Stimulated activated CD8-positive, alpha-beta memory T cell treated with anti-CD3 and anti-CD28 coated beads, Interleukin-4, amount 100 ng/mL, for 24 hours (primary cell): ENCODE measurements at regions not wholly inside any gene's neighbourhood (a gene's known extent, or its start where the extent isn't known, plus 50 kb on each side); places are given as distances from the start of the nearest gene placed in this dataset.

Experiments
- DNase-seq: peaks from one replicate; pipeline ENCODE4 v3.0.0-alpha.2; 2020; ENCODE audit warnings: low read depth

DNA sequence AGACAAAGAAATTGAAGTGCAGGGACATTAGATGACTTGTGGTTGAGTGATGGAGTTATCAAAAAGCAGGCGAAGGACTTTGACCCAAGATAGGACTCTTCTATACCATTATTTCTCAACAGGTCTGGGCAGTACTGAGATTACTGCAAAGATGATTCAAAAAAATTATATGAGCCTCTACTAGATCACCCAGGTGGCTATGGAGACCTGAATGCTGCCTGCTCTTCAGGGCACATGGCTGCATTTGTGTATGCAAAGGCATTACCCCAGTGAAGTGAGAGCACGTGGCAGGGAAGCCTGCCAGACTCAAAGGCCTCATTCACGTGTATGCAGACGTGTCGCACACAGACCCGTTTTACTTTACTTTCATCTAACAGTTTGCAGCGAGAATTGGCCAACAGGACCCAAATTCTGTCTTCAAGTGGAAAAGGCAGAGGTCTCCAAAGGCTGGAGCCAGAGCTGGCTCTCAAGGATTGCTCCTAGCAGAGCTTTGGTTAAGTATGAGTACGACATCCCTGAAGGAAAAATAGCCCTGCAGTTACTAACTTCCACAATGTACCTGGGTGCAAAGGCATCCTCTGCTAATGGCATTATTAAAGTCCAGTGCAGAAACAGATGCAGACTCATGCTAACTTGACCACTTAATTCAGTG, 113.8 kb upstream of the ARMC2 start:
- no peak for DNase-seq

DNA sequence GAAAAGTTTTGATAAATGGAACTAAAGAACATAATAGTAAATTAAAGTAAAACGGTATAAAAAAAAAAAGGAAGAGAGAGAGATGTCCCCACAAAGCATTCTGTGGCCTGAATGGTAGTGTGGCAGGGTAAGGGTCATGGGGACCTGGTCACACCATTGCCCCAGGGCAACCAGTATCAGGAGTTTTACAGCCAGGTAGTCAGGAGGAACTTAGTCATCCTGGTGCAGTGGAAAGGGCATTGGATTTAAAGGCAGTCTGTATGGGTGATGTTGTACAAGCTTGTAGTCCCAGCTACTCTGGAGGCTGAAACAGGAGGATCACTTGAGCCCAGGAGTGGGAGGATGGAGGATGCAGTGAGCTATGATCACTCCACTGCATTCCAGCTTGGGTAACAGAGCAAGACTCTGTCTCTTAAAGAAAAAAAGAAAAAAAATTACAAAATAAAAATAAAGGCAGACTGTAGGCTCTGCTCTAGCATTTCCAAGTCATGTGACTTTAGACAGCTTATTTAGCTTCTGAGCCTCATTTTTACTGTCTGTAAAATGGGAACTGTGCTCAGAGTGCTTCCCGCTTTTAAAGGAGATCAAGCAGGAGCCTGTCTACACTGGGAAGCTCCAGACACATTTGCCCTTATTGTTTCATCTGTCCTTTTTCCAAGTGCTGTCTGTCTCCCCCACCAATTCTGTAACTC, 112.8 kb upstream of the ARMC2 start:
- no peak for DNase-seq

DNA sequence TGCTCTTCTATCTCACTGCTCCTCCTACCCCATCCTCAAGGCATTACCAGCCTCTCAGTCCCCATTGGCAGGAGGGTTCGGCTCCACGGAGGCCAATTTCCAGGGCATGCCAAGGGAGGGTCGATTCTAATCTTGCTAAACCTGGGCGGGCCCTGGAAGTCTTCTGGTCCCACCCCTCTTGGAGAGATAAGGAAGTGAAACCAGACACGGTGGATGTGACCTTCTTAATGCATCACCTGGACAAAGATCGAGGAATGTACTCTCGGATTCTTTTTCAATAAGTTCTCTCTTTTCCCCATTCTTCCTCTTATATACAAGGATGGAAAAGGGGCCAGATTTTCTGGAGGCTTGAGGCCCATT, 112.2 kb upstream of the ARMC2 start:
- DNase-seq, result no peak

- DNase-seq, result no peak
Measured at GRCh38 chr6:108736832-108737231, 111.4 kb upstream of the ARMC2 start.

DNA sequence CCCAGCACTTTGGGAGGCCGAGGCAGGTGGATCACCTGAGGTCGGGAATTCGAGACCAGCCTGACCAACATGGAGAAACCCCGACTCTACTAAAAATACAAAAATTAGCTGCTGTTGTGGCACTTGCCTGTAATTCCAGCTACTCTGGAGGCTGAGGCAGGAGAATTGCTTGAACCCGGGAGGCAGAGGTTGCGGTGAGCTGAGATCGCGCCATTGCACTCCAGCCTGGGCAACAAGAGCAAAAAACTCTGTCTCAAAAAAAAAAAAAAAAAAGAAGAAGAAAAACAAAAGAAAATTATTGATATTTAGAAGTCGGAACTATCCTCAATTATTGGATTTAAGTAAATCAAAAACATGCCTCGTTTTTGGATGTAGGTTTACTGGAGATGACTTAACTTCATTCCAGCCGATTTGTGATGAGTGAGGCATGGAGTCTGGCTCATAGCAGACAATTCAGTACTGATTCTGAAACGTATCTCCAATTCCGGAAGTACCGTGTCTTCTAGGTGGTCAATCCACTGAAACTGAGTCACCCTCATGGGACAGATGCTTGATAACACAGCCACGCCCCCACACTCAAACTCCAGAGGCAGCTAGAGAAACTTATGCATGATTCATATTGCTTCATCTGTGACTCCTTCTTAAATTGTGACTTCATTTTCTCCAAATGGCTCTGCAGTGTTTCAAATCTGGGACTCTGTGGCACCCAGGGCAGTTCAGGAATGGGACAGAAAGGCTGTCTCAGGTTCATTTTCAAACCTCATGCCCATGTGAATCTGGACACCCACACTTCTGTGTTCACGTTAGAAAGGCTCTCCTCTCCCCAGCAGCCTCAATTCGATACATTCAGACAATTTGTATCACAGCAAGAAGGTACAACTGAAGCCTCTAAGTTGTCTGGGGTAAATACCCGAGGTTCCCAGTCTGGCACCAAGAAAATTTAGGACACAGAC, 110.4 kb upstream of the ARMC2 start:
- no peak for DNase-seq

DNA sequence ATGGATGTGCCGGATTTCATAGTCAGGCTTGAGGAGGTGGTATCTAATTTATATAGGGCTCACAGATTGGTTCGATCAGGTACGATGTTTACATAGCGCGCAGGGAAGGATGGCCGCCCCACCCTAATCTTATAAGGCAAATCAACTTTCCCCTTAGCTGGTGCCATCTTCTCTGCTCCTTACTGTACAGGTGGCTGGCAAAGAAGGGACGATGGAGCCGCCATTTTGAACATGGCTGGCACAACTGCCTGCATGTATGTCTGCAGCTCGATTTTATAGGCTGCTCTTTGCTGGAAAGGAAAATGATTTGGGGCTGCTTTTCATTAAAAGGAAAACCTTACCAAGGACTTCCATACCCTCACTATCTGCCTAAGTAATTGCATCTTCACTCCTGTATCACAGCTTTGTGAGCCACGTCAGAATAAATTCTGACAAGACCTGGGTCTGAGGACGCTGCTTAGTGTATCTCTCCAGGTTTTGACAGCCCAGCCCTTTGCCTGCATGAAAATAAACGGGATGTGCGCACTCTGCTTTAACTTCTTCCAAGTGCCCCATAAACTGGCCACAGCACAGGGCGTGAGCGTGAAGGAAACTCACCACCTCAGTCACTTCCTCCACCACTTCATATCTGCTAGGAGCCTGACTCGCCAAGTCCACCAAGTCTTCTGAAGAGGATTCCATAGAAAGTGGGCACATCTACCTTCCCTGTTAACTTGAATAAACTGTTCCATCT, 109.4 kb upstream of the ARMC2 start:
- no peak for DNase-seq

DNA sequence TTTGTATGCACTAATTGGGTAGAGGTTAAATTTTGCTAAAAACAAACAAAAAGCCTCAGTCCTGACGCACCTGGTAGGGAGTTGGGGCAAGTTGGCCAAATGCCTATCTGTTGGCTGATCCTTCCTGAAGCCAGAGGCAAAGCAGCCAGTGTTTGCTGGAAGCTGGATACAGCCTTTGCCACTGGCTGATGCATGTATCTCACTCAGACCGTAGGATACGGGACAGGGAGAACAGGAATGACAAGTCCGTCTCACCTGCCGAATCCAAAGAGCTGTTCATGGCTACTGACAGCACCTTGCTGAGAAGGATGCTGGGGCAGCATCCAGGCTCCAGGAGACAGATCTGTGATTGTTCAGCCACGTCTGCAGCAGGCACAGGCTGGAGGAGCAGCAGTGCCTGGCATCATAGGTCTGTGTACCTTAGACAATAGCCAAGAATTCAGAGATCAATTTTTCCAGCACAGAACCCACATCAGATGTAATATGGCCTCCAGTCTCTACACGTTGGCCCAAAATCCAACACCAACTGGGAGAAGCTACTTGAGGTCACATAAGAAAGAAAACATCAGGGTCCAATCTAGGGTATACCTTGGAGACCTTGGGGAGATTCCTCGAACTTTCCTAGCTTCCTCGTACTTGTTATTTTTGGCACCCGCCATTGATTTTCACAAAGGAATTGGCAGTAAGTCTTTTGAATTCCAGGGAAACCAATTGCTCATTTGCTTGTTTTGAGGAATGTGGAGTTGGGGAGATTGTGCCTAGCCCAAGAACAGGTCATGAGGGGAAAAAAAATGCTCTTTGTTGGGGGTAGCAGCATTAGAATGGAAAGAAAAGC, 108.5 kb upstream of the ARMC2 start:
- DNase-seq, result no peak

DNA sequence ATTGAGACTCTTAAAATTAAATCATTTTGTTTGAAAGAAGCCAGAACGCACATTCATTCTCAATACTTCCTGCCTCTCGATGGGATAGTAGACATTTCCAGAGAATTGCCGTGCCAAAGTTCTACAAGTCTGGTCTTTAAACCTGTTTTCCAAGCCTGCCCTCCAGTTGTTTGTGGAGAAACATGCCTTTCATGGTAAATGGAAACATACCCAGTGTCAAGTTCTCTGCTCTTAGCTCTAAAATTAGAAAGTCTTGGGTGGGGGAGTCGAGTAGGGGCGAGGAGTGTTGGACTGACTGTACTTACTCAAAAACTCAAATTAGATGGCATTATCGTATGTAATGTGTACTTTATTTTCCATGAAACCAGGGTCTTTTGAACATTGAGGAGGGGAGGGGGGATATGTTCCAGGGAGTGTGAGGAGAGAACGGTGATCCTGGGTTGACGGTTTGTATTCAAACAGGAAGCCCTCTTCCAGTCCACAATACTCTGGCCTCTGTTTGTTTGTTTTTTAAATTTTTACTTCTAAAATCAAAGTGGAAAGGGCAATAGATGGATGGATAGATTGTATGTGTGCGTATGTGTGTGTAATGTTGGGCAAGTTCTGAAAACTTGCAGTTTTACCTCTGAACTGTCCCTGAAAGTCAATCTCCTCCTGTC, 106.8 kb upstream of the ARMC2 start:
- DNase-seq, result no peak

GRCh38 chr6:108742041-108742440, 106.2 kb upstream of the ARMC2 start:
- no peak for DNase-seq

- no peak for DNase-seq
Measured at GRCh38 chr6:108744244-108744972, 103.8 kb upstream of the ARMC2 start.

DNA sequence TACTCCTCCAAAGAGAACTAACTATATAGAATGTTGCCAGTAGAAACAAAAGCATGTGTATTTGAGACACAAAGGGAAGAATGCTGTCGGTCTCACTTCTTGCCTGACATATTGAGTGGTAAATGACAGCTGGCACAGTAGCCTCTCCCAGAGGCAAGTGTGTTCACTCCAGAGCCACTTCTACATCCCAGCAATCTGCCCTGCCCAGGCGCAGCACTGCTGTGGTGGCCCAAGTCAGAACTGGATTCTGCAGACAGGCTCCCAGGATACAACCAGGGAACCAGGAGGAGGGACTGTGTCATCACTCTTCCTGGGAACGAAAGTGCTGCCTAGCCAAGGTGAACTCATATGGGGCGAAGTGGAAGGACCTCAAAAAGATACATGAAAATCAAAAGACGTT, 103.2 kb upstream of the ARMC2 start:
- DNase-seq, result no peak

- no peak for DNase-seq
Measured at GRCh38 chr6:108745664-108746336, 102.4 kb upstream of the ARMC2 start.

DNA sequence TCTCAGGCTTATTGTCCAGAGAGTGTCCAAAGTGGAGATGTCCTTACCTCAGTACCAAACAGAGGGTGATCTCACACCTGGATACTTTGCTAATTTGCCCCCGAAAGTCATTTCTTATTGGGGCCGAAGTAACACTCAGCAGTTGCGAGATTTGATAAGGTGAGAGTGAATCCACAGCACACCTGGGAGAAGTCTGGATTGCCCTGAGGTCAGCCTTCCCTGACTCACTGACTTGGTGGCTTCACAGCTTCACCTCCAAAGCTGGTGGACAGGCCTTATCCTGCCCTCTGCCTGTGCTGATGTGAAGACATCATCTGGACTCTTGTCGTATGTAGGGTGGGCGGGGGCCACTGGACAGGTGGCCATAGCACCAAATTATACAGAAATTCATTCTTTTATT, 101.9 kb upstream of the ARMC2 start:
- no peak for DNase-seq

- DNase-seq, result no peak
Measured at GRCh38 chr6:108746836-108747575, 101.2 kb upstream of the ARMC2 start.

DNA sequence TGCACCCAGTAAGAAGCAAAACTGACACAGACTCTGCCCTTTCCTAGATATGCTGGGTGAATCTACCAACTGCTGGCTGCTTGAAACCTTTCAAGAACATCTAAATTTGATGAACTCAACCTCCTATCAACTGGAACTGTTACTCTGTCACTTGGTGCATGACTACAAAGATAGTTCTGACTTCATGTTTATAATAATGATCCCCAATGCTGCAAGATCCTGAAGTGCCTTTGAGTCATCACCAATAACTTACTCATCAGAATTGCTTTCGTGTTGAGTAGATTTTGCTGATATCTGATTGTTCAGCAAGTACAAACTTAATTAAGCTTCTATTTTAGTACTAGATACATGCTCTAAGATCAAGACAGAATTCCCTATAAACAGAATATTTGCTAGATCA, 100.2 kb upstream of the ARMC2 start:
- no peak for DNase-seq

GRCh38 chr6:108748959-108749358, 99.3 kb upstream of the ARMC2 start:
- no peak for DNase-seq

DNA sequence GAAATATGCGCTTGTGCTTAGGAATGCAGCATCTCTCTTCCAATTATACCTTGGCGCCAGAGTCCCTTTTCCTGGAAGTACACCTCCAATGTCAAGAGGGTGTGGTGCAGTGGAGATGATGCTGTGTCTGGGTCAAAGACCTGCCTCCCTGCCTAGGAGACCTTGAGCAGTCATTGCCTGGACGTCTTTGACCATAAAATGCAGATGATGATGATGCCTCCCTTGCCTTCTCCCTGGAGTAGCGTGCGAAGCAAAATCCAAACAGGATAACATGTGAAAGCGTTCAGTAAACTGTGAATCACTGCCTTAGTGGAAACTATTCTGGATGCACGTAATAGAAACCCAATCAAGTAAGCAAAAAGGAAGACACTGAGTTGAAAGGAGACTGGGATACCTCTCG, 97.4 kb upstream of the ARMC2 start:
- DNase-seq, result no peak

DNA sequence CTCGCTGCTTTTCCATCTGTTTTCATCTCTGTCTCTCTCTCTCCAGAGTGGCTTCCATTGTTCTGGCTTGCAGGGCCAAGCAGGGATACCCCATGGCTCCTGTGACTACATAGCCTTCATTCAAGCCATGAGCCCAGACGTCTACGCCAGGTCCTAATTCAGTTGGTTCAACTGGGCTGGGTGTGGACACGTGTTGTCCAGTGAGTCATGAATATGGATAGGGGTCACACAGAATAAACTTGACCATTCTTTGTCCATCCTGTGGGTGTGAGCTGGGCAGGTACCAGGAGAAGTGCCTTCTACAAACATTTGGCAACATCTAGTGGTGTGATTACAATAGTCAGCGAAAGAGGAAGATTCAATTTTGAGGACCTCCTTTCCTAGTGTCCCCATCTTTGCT, 96.9 kb upstream of the ARMC2 start:
- no peak for DNase-seq
